ENCODE measurements at regions not wholly inside any gene's neighbourhood (a gene's known extent, or its start where the extent isn't known, plus 50 kb on each side); places are given as distances from the start of the nearest gene placed in this dataset.

DNA sequence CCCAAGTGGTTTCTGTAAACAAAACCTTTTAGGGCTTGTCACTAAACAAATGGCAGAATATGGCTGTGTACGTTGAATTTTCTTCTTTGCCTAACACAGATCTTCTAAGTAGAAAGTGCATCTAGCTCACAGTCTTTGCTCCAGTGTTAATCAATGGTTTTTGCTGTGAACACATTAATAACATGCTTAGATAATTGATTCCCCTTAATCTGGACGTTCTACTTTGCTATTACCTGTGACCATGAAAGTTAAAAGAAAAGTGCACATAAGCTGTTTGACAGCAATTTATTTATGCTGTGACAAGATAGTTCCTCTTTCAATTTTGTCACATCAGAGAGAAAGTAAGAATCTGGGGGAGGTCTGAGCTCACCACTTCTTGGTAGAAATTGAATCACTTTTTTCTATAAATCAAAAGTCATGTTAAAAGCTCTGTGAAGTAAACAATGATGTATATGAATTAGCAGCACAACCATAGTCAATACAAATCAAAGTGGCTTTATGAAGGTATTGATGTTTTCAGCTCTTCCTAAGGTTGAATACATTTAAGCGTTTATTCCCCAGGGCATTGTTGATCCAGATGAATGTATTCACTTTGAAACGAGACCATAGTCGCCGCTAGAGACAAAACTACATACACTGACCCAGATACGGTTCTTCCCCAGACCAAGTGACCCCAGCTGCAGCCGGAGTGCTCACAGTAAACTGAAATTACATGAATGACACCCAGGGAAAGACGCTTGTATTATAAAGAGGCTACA is 174.6 kb upstream of the ZNF608 start:
- TF ChIP-seq POLR2A (IDR thresholded peaks at IDR 0.05): no peak
- no peak for TF ChIP-seq CTCF (IDR thresholded peaks at IDR 0.05 in 4 of 5, conservative IDR thresholded peaks at IDR 0.05 in 1 of 5)

All from gastrocnemius medialis (tissue), 4 donors.